Spleen (tissue), 7 donors: ENCODE measurements at regions not wholly inside any gene's neighbourhood (a gene's known extent, or its start where the extent isn't known, plus 50 kb on each side); places are given as distances from the start of the nearest gene placed in this dataset.

Experiments used
- POLR2A ChIP-seq, 3 donors: fragments of 450-650 bp; IDR thresholded peaks; one replicate each; pipeline ENCODE4 v1.5.1; 2017; ENCODE audit warnings: antibody characterized with exemption in 3 of 3, mild to moderate bottlenecking in 1 of 3
- POLR2AphosphoS5 ChIP-seq, 3 donors: sonication (generic); formaldehyde crosslinking; IDR thresholded peaks; one replicate each; pipeline ENCODE4 v1.5.1; 2017; ENCODE audit warnings: antibody characterized with exemption in 3 of 3
- TF ChIP-seq, protein P1 (sequence below), 11 experiments: fragments of 200-600 bp in 7 of 11; fragments of 450-650 bp in 4 of 11; sonication (generic) in 4 of 11; IDR thresholded peaks in 8 of 11; conservative IDR thresholded peaks in 3 of 11; 1 replicate in 7 of 11; 2 replicates in 4 of 11; pipeline versions ENCODE4 v1.4.0 to v1.8.0; 2016 to 2021; ENCODE audit warnings: antibody characterized with exemption in 11 of 11, inconsistent platforms in 4 of 11, mild to moderate bottlenecking in 1 of 11
- donor health status: DM: no; HTN: no; CAD: no; lungs with moderate emphysema.
- donor health status: DM: no; HTN: no; CAD: no.
- donor health status: DM: no; HTN: no; CAD: no.

DNA sequence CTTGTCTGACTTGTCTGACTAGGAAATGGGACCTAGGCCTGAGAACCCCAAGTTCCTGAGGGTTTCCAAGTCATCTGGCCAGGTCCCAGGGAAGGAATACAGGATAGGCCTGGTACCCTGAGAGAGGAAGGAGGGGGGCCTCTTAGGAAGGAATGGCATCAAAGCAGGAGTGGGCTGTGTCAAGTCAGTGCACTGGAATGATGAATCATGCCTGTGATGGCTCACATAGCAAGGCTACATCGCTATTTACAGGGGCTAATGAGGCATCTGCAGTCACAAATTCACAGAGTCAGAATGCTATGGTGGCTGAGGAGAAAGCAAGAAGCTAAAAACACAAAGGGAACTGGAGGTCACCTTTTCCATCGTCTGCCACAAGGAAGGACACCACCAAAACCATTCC lies 247.3 kb downstream of the NXPE2 start:
- TF ChIP-seq, protein P1, sequence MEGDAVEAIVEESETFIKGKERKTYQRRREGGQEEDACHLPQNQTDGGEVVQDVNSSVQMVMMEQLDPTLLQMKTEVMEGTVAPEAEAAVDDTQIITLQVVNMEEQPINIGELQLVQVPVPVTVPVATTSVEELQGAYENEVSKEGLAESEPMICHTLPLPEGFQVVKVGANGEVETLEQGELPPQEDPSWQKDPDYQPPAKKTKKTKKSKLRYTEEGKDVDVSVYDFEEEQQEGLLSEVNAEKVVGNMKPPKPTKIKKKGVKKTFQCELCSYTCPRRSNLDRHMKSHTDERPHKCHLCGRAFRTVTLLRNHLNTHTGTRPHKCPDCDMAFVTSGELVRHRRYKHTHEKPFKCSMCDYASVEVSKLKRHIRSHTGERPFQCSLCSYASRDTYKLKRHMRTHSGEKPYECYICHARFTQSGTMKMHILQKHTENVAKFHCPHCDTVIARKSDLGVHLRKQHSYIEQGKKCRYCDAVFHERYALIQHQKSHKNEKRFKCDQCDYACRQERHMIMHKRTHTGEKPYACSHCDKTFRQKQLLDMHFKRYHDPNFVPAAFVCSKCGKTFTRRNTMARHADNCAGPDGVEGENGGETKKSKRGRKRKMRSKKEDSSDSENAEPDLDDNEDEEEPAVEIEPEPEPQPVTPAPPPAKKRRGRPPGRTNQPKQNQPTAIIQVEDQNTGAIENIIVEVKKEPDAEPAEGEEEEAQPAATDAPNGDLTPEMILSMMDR (IDR thresholded peaks at IDR 0.05 in 8 of 11, conservative IDR thresholded peaks at IDR 0.05 in 3 of 11) = no peak
- TF ChIP-seq POLR2AphosphoS5 (IDR thresholded peaks at IDR 0.05) (no peak), POLR2A (IDR thresholded peaks at IDR 0.05) (no peak)
